ENCODE measurements at regions not wholly inside any gene's neighbourhood (a gene's known extent, or its start where the extent isn't known, plus 50 kb on each side); places are given as distances from the start of the nearest gene placed in this dataset.

DNA sequence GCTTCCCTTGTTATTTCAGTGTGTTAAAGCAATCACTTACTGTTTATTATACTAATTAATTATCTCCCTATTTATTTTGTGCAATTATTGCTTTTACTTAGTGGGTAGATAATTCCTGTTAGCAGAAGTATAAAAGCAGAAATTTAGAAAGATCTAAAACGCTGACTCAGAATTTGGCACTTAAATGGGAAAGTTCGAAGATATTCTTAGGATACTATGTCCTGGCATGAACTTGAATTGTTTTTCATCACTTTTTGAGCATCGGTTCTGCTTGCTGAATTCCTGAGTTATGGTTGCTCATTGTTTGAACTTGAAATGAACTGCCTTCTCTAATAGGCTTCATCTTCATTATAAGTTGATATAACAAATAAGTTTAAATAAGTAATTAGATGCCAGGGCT, 325.4 kb downstream of the JRKL start:
- no peak for TF ChIP-seq CTCF (IDR thresholded peaks at IDR 0.05)

DNA sequence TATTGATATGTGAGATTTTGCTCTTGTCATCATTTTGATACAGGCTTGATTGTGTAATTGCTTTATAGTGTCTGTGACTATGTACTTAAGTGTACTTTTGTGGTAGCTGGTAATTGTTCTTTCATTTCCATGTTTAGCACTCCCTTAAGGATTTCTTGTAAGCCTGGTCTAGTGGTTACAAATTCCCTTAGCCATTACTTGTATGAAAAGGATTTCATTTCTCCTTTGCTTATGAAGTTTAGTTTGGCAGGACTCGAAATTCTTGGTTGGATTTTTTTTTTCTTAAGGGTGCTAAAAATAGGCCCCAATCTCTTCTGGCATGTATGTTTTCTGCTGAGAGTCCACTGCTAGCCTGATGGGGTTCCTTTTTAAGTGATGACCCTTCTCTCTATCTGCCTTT, 346.8 kb downstream of the JRKL start:
- no peak for TF ChIP-seq CTCF (IDR thresholded peaks at IDR 0.05)

DNA sequence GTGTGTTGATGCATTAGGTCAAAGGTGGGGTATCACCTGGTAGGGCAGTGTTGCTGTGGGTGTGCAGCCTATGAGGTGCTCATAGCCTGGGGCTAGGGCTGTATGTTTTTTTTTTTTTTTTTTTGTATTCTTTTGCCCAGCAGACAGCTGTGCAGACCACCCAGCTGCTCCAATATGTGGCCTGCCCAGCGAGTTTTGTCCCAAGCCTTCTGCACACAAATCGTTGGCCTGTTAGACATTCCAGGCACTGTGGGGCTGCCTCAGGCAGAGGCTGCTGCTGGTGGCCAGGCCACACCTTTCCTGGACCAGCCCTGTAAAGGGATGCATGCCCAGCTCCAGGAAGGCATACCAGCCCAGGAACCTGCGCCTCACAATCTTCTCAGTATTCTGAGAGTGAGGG, 348.5 kb downstream of the JRKL start:
- no peak for TF ChIP-seq CTCF (IDR thresholded peaks at IDR 0.05)

GRCh38 chr11:96741068-96741467, 351.3 kb downstream of the JRKL start:
- TF ChIP-seq CTCF (IDR thresholded peaks at IDR 0.05), result no peak

- no peak for TF ChIP-seq CTCF (IDR thresholded peaks at IDR 0.05)
These were observed 354.9 kb downstream of the JRKL start for GRCh38 chr11:96744697-96745096.

- no peak for TF ChIP-seq CTCF (IDR thresholded peaks at IDR 0.05)
These were observed 359.0 kb downstream of the JRKL start for GRCh38 chr11:96748639-96749370.

- TF ChIP-seq CTCF (IDR thresholded peaks at IDR 0.05), result no peak
These were observed 362.4 kb downstream of the JRKL start for GRCh38 chr11:96752221-96752620.

- no peak for TF ChIP-seq CTCF (IDR thresholded peaks at IDR 0.05)
These were observed 364.2 kb downstream of the JRKL start for GRCh38 chr11:96753997-96754396.
